ENCODE measurements at regions not wholly inside any gene's neighbourhood (a gene's known extent, or its start where the extent isn't known, plus 50 kb on each side); places are given as distances from the start of the nearest gene placed in this dataset.

GRCh38 chr5:92652756-92653155 is 928.3 kb downstream of the NR2F1-AS1 start:
- Histone ChIP-seq H3K4me3 (replicated peaks in 1 of 4; ENCODE audit: control extremely low read depth in 1 of 4, insufficient read depth in 1 of 4, low read depth in 3 of 4, low read length in 4 of 4) (no peak overlapping the region), H2AFZ (ENCODE audit: low read length) (no peak overlapping the region), H3K79me2 (ENCODE audit: control insufficient read depth, insufficient read depth, low read length) (no peaks in the 10 kb centered on the region), H3K27ac (ENCODE audit: insufficient read depth, low read length) (no peak overlapping the region), H3K9me3 (ENCODE audit: control insufficient read depth, insufficient read depth, low read depth, low read length) (no peaks in the 10 kb centered on the region), H3K4me2 (ENCODE audit: extremely low read depth, insufficient read depth, low read length) (no peak overlapping the region), H3K9ac (ENCODE audit: insufficient read depth, low read length) (no peak overlapping the region), H3K4me1 (ENCODE audit: control insufficient read depth, extremely low read depth, insufficient read depth, low read length) (no peaks in the 10 kb centered on the region), H3K27me3 (ENCODE audit: control insufficient read depth, insufficient read depth, low read length) (no peaks in the 10 kb centered on the region), H4K20me1 (ENCODE audit: control insufficient read depth, extremely low read depth, insufficient read depth, low read length) (no peaks in the 10 kb centered on the region), H3K36me3 (ENCODE audit: control insufficient read depth, insufficient read depth, low read length) (no peaks in the 10 kb centered on the region)
- TF ChIP-seq CTCF (conservative IDR thresholded peaks at IDR 0.05 in 1 of 2, IDR thresholded peaks at IDR 0.05 in 1 of 2; ENCODE audit: low read depth in 1 of 2, low read length in 2 of 2) (no peak), EZH2 (IDR thresholded peaks at IDR 0.05; ENCODE audit: low read length, missing control alignments) (no peak)
- peak in 1 of 2 donors; percentile 74 for DNase-seq (ENCODE audit: low read depth in 2 of 2)

GRCh38 chr5:92644266-92644886 is 936.6 kb downstream of the NR2F1-AS1 start:
- Histone ChIP-seq H3K4me2 (ENCODE audit: extremely low read depth, insufficient read depth, low read length) (no peak overlapping the region), H3K27ac (ENCODE audit: insufficient read depth, low read length) (no peak overlapping the region), H3K4me1 (ENCODE audit: control insufficient read depth, extremely low read depth, insufficient read depth, low read length) (peaks cover 6% of the 10 kb centered on the region), H3K4me3 (replicated peaks in 1 of 4; ENCODE audit: control extremely low read depth in 1 of 4, insufficient read depth in 1 of 4, low read depth in 3 of 4, low read length in 4 of 4) (no peak overlapping the region), H4K20me1 (ENCODE audit: control insufficient read depth, extremely low read depth, insufficient read depth, low read length) (no peaks in the 10 kb centered on the region), H2AFZ (ENCODE audit: low read length) (no peak overlapping the region), H3K9me3 (ENCODE audit: control insufficient read depth, insufficient read depth, low read depth, low read length) (no peaks in the 10 kb centered on the region), H3K9ac (ENCODE audit: insufficient read depth, low read length) (no peak overlapping the region), H3K27me3 (ENCODE audit: control insufficient read depth, insufficient read depth, low read length) (no peaks in the 10 kb centered on the region), H3K36me3 (ENCODE audit: control insufficient read depth, insufficient read depth, low read length) (no peaks in the 10 kb centered on the region), H3K79me2 (ENCODE audit: control insufficient read depth, insufficient read depth, low read length) (no peaks in the 10 kb centered on the region)
- no peak for DNase-seq (ENCODE audit: low read depth in 2 of 2)
- TF ChIP-seq CTCF (conservative IDR thresholded peaks at IDR 0.05 in 1 of 2, IDR thresholded peaks at IDR 0.05 in 1 of 2; ENCODE audit: low read depth in 1 of 2, low read length in 2 of 2) (peak in 1 of 2 donors; percentile 18), EZH2 (IDR thresholded peaks at IDR 0.05; ENCODE audit: low read length, missing control alignments) (no peak)

- Histone ChIP-seq H3K36me3 (ENCODE audit: control insufficient read depth, insufficient read depth, low read length) (no peaks in the 10 kb centered on the region), H4K20me1 (ENCODE audit: control insufficient read depth, extremely low read depth, insufficient read depth, low read length) (no peaks in the 10 kb centered on the region), H3K4me2 (ENCODE audit: extremely low read depth, insufficient read depth, low read length) (peak overlapping the region; percentile 93), H3K4me3 (replicated peaks in 1 of 4; ENCODE audit: control extremely low read depth in 1 of 4, insufficient read depth in 1 of 4, low read depth in 3 of 4, low read length in 4 of 4) (peak overlapping the region; percentile 12 to 48 (median 36)), H3K27me3 (ENCODE audit: control insufficient read depth, insufficient read depth, low read length) (no peaks in the 10 kb centered on the region), H3K9ac (ENCODE audit: insufficient read depth, low read length) (no peak overlapping the region), H2AFZ (ENCODE audit: low read length) (peak overlapping the region; percentile 0), H3K4me1 (ENCODE audit: control insufficient read depth, extremely low read depth, insufficient read depth, low read length) (peaks cover 6% of the 10 kb centered on the region), H3K27ac (ENCODE audit: insufficient read depth, low read length) (no peak overlapping the region), H3K79me2 (ENCODE audit: control insufficient read depth, insufficient read depth, low read length) (no peaks in the 10 kb centered on the region), H3K9me3 (ENCODE audit: control insufficient read depth, insufficient read depth, low read depth, low read length) (no peaks in the 10 kb centered on the region)
- peak; percentile 74 to 82 for DNase-seq (ENCODE audit: low read depth in 2 of 2)
- TF ChIP-seq EZH2 (IDR thresholded peaks at IDR 0.05; ENCODE audit: low read length, missing control alignments) (no peak), CTCF (conservative IDR thresholded peaks at IDR 0.05 in 1 of 2, IDR thresholded peaks at IDR 0.05 in 1 of 2; ENCODE audit: low read depth in 1 of 2, low read length in 2 of 2) (no peak)
Measured at GRCh38 chr5:92641031-92641962, 939.7 kb downstream of the NR2F1-AS1 start.

Measured in fibroblast of lung (primary cell).